RWPE2 (cell line): ENCODE measurements at regions not wholly inside any gene's neighbourhood (a gene's known extent, or its start where the extent isn't known, plus 50 kb on each side); places are given as distances from the start of the nearest gene placed in this dataset.
A peak's percentile ranks its signal among the peaks of the same experiment; 100 is the strongest.
"Not testable (repeated sequence)": the region's sequence is repeated elsewhere in the genome, so short reads cannot be mapped to it uniquely, and the experiment has no call there.

Source experiments
- ATAC-seq: fragments of 200-7000 bp; cut with Tn5 transposase; 3 replicates; pipeline ENCODE4 v1.9.1; 2021; ENCODE audit warnings: low read depth
- DNase-seq: peaks from one replicate; pipeline ENCODE4 v3.0.0-alpha.2; 2020; ENCODE audit warnings: low spot score
- H3K27ac ChIP-seq: fragments of 450-650 bp; 2 replicates; pipeline ENCODE4 v1.5.1; 2017; ENCODE audit warnings: mild to moderate bottlenecking; ENCODE audit not compliant: poor library complexity, severe bottlenecking
- H3K27me3 ChIP-seq: fragments of 250-450 bp; sonication (Bioruptor Pico); 2 replicates; pipeline ENCODE4 v1.5.1; 2021; ENCODE audit warnings: mild to moderate bottlenecking, moderate library complexity; ENCODE audit not compliant: insufficient read depth, poor library complexity, severe bottlenecking
- H3K36me3 ChIP-seq: fragments of 250-450 bp; sonication (Bioruptor Pico); 2 replicates; pipeline ENCODE4 v1.5.1; 2020; ENCODE audit warnings: low read depth, mild to moderate bottlenecking, moderate library complexity
- H3K4me1 ChIP-seq: fragments of 250-450 bp; sonication (Bioruptor Pico); 2 replicates; pipeline ENCODE4 v1.5.1; 2021; ENCODE audit warnings: mild to moderate bottlenecking, moderate library complexity; ENCODE audit not compliant: insufficient read depth, poor library complexity, severe bottlenecking
- H3K4me3 ChIP-seq: fragments of 250-450 bp; sonication (Bioruptor Pico); 2 replicates; pipeline ENCODE4 v1.5.1; 2021; ENCODE audit warnings: mild to moderate bottlenecking, moderate library complexity; ENCODE audit not compliant: severe bottlenecking
- H3K9me3 ChIP-seq: fragments of 250-450 bp; sonication (Bioruptor Pico); 2 replicates; pipeline ENCODE4 v1.5.1; 2021; ENCODE audit warnings: mild to moderate bottlenecking, moderate library complexity; ENCODE audit not compliant: severe bottlenecking
- CTCF ChIP-seq: fragments of 450-650 bp; IDR thresholded peaks from one replicate; pipeline ENCODE4 v1.5.1; 2017; ENCODE audit warnings: mild to moderate bottlenecking, moderate library complexity; ENCODE audit not compliant: poor library complexity, severe bottlenecking

GRCh38 chr5:92841604-92842155, 739.3 kb downstream of the NR2F1-AS1 start:
- no peak for ATAC-seq
- no peak for DNase-seq
- no peak for TF ChIP-seq CTCF
- no peaks in the 10 kb centered on the region for H3K27me3 ChIP-seq
- no peaks in the 10 kb centered on the region for H3K9me3 ChIP-seq
- H3K4me3 ChIP-seq, result no peak overlapping the region
- H3K27ac ChIP-seq, result no peak overlapping the region
- peaks cover 10% of the 10 kb centered on the region for H3K4me1 ChIP-seq
- no peaks in the 10 kb centered on the region for H3K36me3 ChIP-seq

GRCh38 chr5:92838253-92838652, 742.8 kb downstream of the NR2F1-AS1 start:
- Histone ChIP-seq H3K27me3 (no peaks in the 10 kb centered on the region), H3K36me3 (no peaks in the 10 kb centered on the region), H3K4me1 (peaks cover 10% of the 10 kb centered on the region), H3K4me3 (no peak overlapping the region), H3K9me3 (no peaks in the 10 kb centered on the region), H3K27ac (peak overlapping the region; percentile 29)
- TF ChIP-seq CTCF, result peak; percentile 75
- DNase-seq (no peak), ATAC-seq (peak; percentile 86)

- H3K27ac ChIP-seq, result peak overlapping the region; percentile 29
- TF ChIP-seq CTCF, result no peak
- no peaks in the 10 kb centered on the region for H3K27me3 ChIP-seq
- ATAC-seq, result peak; percentile 71
- H3K4me3 ChIP-seq, result no peak overlapping the region
- peaks cover 10% of the 10 kb centered on the region for H3K4me1 ChIP-seq
- no peaks in the 10 kb centered on the region for H3K36me3 ChIP-seq
- no peak for DNase-seq
- no peaks in the 10 kb centered on the region for H3K9me3 ChIP-seq
Observed at GRCh38 chr5:92836855-92837755, 743.9 kb downstream of the NR2F1-AS1 start.

- no peaks in the 10 kb centered on the region for H3K36me3 ChIP-seq
- no peaks in the 10 kb centered on the region for H3K27me3 ChIP-seq
- no peak overlapping the region for H3K27ac ChIP-seq
- DNase-seq (no peak), ATAC-seq (no peak)
- no peak overlapping the region for H3K4me3 ChIP-seq
- no peak for TF ChIP-seq CTCF
- peaks cover 10% of the 10 kb centered on the region for H3K4me1 ChIP-seq
- no peaks in the 10 kb centered on the region for H3K9me3 ChIP-seq
Observed at GRCh38 chr5:92835712-92836111, 745.3 kb downstream of the NR2F1-AS1 start.

GRCh38 chr5:92823551-92823950, 757.5 kb downstream of the NR2F1-AS1 start:
- not testable (repeated sequence) for H3K27ac ChIP-seq, H3K36me3 ChIP-seq, H3K27me3 ChIP-seq, ATAC-seq, H3K4me3 ChIP-seq, H3K4me1 ChIP-seq, H3K9me3 ChIP-seq, DNase-seq
